ENCODE measurements at regions not wholly inside any gene's neighbourhood (a gene's known extent, or its start where the extent isn't known, plus 50 kb on each side); places are given as distances from the start of the nearest gene placed in this dataset.

DNA sequence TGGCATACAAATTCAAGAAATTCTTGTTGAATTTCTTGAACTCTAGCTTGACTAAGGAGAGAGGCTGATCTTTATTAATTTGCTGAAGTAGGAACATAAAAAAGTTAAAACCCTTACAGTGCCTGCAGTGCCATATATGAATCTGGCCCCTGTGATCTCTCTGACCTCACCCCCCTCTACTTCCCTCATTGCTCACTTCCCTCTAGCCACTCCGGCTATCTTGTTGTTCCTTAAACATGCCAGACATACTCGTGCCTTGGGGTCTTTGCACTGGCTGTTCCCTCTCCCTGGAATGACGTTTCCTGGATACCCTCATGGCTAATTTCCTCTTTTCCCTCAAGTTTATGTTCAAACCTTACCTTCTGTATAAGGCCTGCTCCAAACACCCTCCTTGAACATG is 246.3 kb upstream of the SIX2 start:
- DNase-seq (ENCODE audit: low spot score), result no peak

DNA sequence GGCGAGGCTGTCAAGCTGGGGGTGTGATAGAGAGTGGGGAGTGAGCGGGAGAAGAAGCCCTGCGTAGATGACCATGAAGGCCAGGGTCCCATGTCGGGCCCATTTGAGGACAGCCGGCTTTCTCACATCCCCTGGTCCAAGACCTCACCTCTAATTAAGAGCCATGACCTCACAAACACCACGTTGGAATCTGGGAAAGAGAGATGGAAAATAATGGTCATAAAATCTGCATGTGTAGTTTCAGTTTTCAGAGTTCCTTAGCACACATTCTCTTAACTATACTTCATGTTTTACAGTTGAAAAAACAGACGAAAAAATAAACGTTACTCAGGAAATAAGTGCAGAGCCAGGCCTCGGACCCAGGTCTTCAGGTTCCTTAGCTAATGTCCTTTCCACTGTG is 244.8 kb upstream of the SIX2 start:
- DNase-seq (ENCODE audit: low spot score), result no peak

DNA sequence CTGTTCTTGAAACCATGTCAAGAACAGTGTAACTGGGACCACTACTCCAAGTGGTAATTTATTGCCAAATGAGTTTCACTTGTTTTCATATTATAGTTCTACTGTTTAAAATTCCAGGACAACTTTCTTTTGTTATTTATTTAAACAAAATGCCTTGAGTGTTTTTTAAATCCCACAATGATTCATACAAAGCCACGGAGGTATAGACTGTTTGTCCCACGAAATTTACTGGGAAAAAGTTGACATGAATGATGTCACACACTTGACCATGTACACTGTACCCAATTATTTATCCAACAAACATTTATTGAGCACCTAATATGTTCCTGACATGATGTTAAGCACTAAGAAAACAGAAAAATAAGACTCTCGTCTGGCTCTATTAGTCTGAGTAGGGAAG is 243.9 kb upstream of the SIX2 start:
- no peak for DNase-seq (ENCODE audit: low spot score)

DNA sequence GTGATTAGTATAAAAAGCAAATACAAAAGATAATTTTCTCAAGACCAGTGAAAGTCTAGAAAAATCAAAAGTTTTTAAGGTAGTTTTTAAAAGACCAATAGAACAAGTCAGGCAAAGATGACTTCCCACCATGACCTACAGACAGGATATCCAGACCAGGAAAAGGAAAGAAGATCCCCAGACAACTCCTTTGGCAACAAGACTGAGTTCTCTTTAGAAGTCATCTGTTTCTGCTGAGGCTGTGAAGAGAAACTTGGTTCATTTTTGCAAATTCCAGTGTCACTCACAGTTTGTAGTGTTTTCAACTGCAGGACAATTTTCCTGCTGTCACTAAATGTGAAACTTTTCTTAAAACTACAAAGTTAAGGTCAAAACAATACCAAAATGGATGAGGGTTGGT is 240.9 kb upstream of the SIX2 start:
- DNase-seq (ENCODE audit: low spot score), result no peak

DNA sequence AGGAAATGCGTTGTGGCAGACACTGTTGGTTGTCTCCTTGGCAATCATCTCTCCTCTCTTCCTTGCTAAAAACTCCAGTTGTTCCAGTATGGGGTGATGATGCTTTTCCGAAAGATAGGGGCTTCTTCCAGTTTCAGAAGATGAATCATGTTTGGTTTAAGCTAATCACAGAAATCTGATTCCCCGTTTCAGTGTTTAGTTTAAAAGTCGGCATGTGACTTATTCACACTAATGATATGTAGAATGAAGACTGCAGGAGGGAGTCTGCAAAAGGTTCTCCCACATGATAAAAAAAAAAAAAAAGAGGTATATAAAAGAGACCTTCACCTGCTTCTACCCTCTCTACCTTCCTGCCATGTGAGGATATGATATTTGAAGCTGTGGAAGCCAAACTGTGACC is 239.0 kb upstream of the SIX2 start:
- no peak for DNase-seq (ENCODE audit: low spot score)

DNA sequence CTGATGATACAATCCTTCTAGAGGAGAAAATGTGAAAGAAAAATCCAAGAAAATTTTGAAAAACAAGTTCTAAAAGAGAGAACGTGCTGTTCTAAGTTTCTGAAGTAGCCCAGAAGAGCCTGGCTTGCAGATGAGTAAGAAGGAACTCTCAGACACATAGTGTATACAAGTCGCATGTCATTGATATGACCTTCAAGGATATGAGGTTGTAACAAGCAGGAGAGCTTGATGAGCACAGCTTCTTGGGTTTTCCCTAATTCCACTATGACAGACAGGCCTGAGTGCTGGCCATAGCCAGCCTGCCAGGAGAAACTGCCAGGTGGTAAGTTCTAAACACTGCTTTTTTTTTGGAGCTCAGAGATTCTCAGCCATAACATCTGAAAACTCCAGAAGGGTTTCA is 235.7 kb upstream of the SIX2 start:
- DNase-seq (ENCODE audit: low spot score), result no peak

DNA sequence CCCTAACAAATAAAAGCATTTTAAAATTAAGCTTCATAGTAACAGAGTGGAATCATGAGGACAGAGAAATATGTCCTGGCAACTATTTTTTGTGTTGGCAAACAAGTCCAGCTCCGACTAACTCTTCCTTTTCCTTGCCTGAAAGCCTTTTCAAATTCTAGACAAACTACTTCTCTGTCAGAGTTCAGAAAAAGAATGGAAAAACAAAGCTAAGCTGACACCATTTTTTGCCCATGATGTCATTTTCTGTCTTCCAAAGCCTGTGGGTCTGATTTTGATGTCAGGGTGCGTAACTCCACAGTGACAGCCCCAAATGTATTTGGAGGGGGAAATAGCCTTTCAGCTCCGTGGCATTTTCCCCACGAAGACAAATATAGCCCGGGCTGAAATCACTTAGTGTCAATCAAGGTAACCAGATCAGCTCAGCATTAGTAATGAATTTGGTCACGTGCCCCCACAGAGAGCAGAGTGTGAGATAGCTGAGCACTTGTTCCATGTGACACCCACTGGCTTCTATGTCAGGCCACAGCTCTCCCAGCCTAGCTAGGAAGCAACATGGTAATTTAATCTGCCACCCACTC is 233.0 kb upstream of the SIX2 start:
- DNase-seq (ENCODE audit: low spot score), result peak; percentile 55

DNA sequence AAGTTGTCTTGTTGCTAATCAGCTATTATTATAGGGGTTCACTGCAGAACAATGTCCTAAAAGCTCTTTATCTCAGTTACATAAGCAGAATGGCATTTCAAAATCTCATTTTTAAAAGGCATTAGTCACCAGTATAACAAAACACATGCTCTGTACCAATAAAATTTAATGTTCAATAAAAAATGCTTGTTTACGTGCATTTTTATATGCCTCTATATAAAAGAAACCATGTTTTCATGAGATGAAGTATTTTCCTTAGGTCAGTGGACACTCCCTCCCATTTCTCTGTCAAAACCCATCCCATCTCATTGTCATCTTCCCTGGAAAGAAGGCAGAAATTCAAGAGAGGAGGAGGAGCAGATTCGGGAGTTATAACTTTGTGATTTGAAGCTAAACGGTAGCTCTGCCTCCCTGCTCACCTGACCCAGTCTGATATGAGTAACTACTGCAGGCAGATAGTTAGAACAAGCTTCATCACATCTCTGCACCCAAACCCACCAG is 231.9 kb upstream of the SIX2 start:
- no peak for DNase-seq (ENCODE audit: low spot score)

DNA sequence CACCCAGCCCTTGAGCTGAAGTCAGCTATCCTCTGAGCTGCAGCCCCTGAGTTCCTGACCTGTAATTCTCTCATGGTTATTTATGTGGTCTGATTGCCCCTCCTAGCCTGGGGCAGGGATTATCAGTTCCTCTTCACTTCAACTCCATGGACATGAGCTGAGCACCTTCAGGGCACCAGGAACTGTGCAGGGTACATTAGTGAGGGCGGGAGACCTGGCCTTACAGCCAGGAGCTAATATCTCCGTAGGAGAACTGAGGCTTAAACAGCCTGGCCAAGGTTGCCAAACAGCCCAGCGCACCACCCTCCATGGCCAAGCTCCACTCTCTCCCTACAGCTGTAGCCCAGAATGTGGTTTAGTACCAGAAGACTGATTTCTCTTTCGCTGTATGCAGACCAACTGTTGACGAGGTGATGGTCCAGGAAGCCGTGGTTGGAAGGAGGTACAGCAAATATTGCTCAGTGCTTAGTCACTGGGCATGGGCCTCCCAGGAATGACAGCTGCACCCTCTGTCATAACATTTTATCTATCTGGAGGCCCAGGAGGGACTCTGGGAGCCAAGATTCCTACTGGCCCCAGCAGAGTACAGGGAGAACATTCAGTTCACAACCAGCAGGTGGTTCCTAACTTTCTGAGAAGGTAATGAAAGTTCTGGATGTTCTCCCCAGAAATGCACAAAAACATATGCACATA is 228.7 kb upstream of the SIX2 start:
- DNase-seq (ENCODE audit: low spot score), result no peak

DNA sequence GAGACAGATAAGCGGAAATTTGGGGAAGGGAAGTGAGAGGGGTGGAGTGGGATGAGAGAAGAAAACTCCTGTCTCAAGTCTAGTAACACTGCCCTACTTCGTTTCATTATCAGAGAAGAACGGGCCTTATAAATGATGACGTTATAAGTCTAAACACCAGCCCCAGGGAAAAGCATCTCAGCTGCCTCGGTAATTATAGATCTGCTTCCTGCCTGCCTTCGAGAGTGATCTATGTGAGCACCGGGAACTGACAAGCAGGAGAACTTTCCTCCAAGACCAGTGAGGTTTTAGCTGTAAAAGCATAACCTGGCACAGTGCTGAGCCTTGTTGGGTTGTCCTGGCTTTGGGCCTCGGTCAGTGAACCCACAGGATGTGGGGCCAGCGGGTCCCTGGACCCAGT is 227.9 kb upstream of the SIX2 start:
- no peak for DNase-seq (ENCODE audit: low spot score)

DNA sequence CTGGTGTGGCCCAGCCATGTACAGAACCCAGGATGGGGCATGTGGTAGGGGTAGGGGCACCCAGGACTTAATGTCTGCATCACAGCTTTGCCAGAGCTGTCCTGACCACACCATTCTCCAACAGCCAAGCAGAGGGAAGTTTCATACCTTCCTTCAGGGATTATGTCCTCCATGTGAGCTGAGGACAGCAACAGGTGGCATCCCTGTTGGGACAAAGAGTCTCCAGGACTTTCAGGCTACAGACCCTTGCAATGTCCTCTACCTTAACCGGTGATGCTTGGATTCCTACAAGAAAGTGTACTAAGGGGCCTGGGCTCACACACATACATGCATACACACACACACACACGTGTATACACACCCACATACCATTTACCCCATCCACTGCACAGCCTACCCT is 227.0 kb upstream of the SIX2 start:
- no peak for DNase-seq (ENCODE audit: low spot score)

DNA sequence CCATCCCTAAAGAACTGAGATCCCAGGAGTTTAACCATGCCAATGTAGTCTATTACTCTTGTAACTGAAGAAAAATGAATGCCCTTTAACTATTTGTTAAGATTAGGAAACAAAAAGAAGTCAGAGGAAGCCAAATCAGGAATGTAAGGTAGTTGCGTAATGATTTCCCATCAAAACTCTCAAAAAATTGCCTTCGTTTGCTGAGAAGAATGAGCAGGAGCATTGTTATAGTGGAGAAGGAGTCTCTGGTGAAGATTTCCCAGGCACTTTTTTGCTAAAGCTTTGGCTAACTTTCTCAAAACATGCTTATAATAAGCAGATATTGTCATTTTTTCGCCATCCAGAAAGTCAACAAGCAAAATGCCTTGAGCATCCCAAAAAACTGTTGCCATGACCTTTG is 224.0 kb upstream of the SIX2 start:
- no peak for DNase-seq (ENCODE audit: low spot score)

DNA sequence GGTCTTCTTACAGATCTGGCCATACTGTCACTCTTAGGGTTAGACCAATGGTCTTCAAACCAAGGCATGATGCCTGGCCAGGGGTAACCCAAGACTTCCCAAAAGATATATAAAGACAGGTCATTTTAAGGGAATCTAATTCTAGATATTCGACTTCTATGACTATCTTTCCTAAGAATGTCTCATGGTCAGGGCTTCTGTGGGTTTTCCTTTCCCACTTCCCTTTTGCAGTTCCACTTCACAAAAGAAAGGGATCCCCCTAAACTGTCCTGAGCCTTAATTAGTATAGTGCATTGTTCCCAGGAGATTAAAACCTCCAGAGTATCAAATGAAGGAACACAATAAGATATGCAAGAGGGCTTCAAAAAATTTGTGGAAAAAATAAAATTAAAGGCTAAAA is 223.6 kb upstream of the SIX2 start:
- no peak for DNase-seq (ENCODE audit: low spot score)

DNA sequence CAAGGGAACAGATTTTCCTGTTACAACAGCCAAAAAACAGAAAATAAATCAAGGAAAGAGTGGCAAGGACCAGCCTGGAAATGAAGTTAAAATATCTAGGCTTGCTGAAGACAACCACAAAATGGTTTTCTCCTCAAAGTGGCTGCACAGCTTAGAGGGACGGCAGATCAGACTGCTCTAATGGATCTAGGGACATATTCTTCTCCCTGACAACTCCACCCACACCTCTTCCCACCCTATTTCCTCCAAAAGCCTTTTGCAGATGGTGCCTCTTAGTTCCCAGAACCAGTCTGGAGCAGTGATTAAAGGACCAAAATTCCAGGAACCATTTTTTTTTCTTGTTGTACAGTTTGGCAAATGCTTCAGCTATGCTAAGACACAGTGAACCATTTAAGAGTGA is 220.2 kb upstream of the SIX2 start:
- DNase-seq (ENCODE audit: low spot score), result no peak

DNA sequence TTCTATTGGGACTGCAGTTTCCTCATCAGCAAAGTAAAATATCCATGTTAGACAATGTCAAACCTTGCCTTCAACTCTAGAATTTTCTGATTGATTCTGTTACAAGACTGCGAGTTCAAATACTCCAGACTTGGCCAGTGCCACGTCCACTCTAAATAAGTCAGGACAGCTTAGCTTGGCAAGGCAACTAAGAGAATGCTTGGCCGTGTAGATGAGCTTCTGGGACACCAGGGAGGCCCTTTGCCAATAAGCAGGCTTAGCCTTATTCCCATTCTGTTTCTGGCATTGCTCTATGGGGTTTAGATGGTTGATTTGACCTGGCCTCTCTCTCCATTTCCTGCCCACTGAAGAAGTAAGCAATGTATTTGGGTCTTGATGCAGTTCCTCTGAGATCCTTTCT is 218.1 kb upstream of the SIX2 start:
- DNase-seq (ENCODE audit: low spot score), result no peak

DNA sequence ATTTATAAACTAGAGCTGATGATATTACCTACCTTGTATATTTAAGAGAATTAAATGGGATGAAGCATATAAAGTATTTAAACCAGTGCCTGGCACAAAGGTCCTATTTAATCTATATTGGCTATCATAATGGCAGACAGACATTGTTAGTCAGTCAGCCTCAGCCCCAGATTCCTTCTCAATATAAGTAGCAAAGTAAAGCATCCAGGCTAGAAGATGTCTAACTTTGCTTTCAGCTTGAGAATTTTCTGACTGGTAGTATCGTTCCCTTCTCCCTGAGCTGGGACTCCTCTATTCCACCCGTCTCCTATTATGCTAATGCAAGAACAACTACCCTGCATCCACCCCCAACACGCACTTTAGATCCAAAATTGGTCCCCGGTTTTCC is 215.7 kb upstream of the SIX2 start:
- no peak for DNase-seq (ENCODE audit: low spot score)

DNA sequence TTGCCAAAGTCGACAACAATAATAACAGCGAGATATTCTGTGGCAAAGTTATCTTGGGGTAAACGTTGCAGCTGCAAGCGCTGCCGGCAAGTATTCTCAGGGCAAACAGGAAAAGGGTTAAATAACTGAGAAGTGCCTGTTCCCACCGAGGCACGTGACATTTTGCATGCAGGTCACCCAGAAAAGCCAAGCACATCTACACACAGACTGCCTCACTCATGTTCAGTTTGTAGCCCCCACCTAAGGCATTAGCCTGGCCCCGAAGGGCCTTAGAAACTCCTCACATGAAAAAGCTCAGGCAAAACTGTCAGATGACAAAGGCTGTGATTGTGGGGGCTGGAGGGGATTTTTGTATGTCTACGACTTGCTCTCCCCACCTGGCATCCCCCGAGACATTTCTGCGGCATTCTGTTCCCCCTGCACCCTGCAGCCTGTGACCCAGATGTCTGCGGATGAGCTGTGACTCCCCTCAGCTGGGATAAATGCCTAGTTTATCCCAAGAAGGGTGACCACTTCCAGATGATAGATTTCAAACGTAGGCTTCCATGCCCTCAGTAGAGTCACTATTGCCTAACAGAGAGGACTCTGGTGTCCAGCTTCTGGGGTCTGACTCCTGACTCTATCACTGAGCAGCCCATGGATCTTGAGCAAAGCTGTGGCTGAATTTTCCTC is 215.2 kb upstream of the SIX2 start:
- no peak for DNase-seq (ENCODE audit: low spot score)

DNA sequence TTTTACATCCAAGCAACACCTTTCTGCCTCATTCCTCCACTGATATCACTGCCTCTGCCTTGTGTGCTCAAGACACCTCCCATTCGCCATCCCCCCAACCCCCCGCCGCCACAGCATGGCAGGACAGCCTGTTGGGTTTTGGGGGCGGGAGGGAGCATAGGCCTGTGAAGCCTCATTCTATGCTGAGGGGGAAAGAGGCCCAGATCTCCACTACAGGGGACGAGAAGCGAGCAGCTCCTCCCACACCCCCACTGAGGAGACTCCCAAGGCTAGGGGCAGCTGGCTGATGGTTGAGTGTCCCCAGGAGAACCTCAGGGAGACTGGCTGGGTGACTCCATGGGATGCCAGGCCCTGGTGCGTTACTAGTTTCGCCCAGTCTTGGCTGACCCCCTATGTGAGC is 214.3 kb upstream of the SIX2 start:
- DNase-seq (ENCODE audit: low spot score), result no peak

DNA sequence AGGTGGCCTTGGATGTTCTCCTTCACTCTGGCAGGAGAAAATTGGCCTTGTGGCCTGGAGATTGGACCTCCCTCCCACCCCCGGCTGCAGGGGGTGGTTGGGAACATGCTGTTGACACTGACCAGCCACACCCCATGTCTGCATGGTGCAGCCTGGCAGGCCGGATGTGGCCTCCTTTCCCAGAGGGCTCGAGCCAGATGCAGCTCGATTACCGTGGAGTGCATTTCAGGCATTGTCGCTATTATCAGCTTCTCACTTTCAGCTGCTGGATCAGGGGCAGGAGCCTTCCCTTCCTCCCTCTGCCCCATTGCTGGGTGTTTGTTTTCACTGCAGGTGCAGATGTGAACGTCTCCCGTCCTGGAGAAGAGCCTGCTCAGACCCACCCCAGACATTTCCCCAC is 211.0 kb upstream of the SIX2 start:
- DNase-seq (ENCODE audit: low spot score), result no peak

DNA sequence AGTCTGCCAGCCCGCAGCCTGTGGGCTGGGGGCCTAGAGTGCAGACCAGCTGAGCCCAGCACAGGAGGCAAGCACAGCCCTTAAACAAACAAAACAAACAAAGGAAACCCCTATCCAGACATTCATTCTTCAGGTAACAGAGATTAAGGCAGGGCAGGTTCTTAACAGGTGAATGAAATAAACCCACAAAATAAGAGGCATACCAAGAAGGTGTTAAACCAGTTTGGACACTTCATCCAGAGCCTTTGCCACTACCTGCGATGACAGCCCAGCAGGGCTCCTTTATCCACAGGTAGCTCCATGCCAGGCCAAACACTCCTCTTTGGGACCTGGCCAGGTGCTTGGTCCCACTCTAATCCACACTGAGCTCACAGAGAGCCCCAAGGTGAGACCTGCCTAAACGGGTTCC is 209.7 kb upstream of the SIX2 start:
- DNase-seq (ENCODE audit: low spot score), result no peak

DNA sequence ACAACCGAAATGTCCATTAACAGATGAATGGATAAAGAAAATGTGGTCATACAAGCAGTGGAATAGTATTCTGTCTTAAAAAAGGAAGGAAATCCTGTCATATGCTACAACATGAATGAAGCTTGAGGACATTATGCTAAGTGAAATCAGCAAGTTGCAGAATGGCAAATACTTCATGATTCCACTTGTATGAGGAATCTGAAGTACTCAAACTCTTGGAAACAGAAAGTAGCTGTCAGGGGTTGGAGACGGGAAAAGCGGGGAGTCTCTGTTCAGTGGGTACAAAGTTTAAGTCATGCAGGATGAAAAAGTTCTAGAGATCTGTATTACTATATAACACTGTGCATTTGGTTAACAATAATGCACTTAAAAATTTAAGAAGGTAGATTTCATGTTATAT is 209.0 kb upstream of the SIX2 start:
- no peak for DNase-seq (ENCODE audit: low spot score)

DNA sequence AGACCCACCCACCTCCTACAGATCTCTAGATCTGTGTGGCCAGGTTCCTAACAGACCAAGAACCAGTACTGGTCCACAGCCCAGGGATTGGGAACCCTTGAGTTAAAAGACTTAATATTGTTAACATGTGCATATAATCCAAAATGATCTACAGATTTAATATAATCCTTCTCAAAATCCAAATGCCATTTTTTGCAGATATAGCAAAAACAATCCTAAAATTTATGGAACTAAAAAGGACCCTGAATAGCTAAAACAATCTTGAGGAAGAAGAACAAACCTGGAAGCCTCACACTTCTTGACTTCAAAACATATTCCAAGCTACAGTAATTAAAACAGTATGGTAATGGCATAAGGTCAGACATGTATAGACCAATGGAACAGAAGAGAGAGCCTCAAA is 206.9 kb upstream of the SIX2 start:
- DNase-seq (ENCODE audit: low spot score), result no peak

DNA sequence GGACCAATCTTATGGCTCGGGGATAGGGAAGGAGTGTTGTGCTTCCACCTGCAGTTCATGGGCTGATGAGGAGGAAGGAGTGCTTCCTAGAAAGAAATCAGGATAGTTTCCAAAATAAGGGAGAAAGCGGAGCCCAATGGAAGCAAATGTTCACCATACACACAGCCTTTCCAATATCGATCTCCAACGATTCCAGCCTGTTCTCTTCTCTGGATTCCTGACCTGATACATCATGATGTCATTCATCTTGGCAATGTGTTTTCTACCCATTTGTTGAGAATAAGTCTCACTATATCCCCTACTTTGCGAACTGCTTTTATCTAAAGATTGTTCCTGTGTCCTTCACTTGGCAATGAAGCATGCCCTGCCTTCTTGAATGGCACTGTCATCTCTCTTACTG is 205.3 kb upstream of the SIX2 start:
- no peak for DNase-seq (ENCODE audit: low spot score)
